ENCODE measurements at regions not wholly inside any gene's neighbourhood (a gene's known extent, or its start where the extent isn't known, plus 50 kb on each side); places are given as distances from the start of the nearest gene placed in this dataset.

GRCh38 chr21:32144851-32145250, 134.0 kb downstream of the MIS18A start:
- peaks cover 60% of the 10 kb centered on the region for H3K27me3 Mint-ChIP-seq (ENCODE audit: unreplicated experiment)
- DNase-seq, result no peak
- H3K9me3 Mint-ChIP-seq (ENCODE audit: low read depth, unreplicated experiment), result no peaks in the 10 kb centered on the region
- intact Hi-C loops (cut with micrococcal nuclease; ENCODE audit: unreplicated experiment), result no loop called here
- CTCF ChIA-PET, result no interaction called here
- no peak overlapping the region for H3K27ac Mint-ChIP-seq (ENCODE audit: unreplicated experiment)
- H3K4me3 Mint-ChIP-seq (ENCODE audit: low read depth, unreplicated experiment), result no peak overlapping the region
- H3K4me1 Mint-ChIP-seq (ENCODE audit: low read depth, unreplicated experiment), result no peaks in the 10 kb centered on the region
- no peak for TF ChIP-seq CTCF (IDR thresholded peaks at IDR 0.05; ENCODE audit: unreplicated experiment)
- no peaks in the 10 kb centered on the region for H3K36me3 Mint-ChIP-seq (ENCODE audit: insufficient read depth, unreplicated experiment)
- BruUV-seq (replicated peaks), result no TSS peak

GRCh38 chr21:32143241-32143939, 135.5 kb downstream of the MIS18A start:
- H3K27ac Mint-ChIP-seq (ENCODE audit: unreplicated experiment), result no peak overlapping the region
- no TSS peak for BruUV-seq (replicated peaks)
- CTCF ChIA-PET, result no interaction called here
- H3K9me3 Mint-ChIP-seq (ENCODE audit: low read depth, unreplicated experiment), result no peaks in the 10 kb centered on the region
- TF ChIP-seq CTCF (IDR thresholded peaks at IDR 0.05; ENCODE audit: unreplicated experiment), result no peak
- H3K27me3 Mint-ChIP-seq (ENCODE audit: unreplicated experiment), result peaks cover 60% of the 10 kb centered on the region
- no peaks in the 10 kb centered on the region for H3K4me1 Mint-ChIP-seq (ENCODE audit: low read depth, unreplicated experiment)
- intact Hi-C loops (cut with micrococcal nuclease; ENCODE audit: unreplicated experiment), result no loop called here
- no peak overlapping the region for H3K4me3 Mint-ChIP-seq (ENCODE audit: low read depth, unreplicated experiment)
- H3K36me3 Mint-ChIP-seq (ENCODE audit: insufficient read depth, unreplicated experiment), result no peaks in the 10 kb centered on the region
- DNase-seq, result no peak

- Mint-ChIP-seq H3K27me3 (ENCODE audit: unreplicated experiment) (peaks cover 79% of the 10 kb centered on the region), H3K4me3 (ENCODE audit: low read depth, unreplicated experiment) (no peak overlapping the region), H3K9me3 (ENCODE audit: low read depth, unreplicated experiment) (no peaks in the 10 kb centered on the region), H3K36me3 (ENCODE audit: insufficient read depth, unreplicated experiment) (no peaks in the 10 kb centered on the region), H3K27ac (ENCODE audit: unreplicated experiment) (no peak overlapping the region), H3K4me1 (ENCODE audit: low read depth, unreplicated experiment) (no peaks in the 10 kb centered on the region)
- CTCF ChIA-PET, result no interaction called here
- TF ChIP-seq CTCF (IDR thresholded peaks at IDR 0.05; ENCODE audit: unreplicated experiment), result no peak
- DNase-seq, result no peak
- intact Hi-C loops (cut with micrococcal nuclease; ENCODE audit: unreplicated experiment), result no loop called here
- BruUV-seq (replicated peaks), result no TSS peak
Measured at GRCh38 chr21:32141318-32141633, 137.6 kb downstream of the MIS18A start.

GRCh38 chr21:32140604-32141317, 138.1 kb downstream of the MIS18A start:
- BruUV-seq (replicated peaks), result no TSS peak
- TF ChIP-seq CTCF (IDR thresholded peaks at IDR 0.05; ENCODE audit: unreplicated experiment), result no peak
- no peaks in the 10 kb centered on the region for H3K36me3 Mint-ChIP-seq (ENCODE audit: insufficient read depth, unreplicated experiment)
- peaks cover 84% of the 10 kb centered on the region for H3K27me3 Mint-ChIP-seq (ENCODE audit: unreplicated experiment)
- no peak overlapping the region for H3K4me3 Mint-ChIP-seq (ENCODE audit: low read depth, unreplicated experiment)
- CTCF ChIA-PET, result no interaction called here
- no peak overlapping the region for H3K27ac Mint-ChIP-seq (ENCODE audit: unreplicated experiment)
- no peak for DNase-seq
- no peaks in the 10 kb centered on the region for H3K4me1 Mint-ChIP-seq (ENCODE audit: low read depth, unreplicated experiment)
- H3K9me3 Mint-ChIP-seq (ENCODE audit: low read depth, unreplicated experiment), result no peaks in the 10 kb centered on the region
- intact Hi-C loops (cut with micrococcal nuclease; ENCODE audit: unreplicated experiment), result no loop called here
